ENCODE measurements at regions not wholly inside any gene's neighbourhood (a gene's known extent, or its start where the extent isn't known, plus 50 kb on each side); places are given as distances from the start of the nearest gene placed in this dataset.
A peak's percentile ranks its signal among the peaks of the same experiment; 100 is the strongest.
"Not testable (repeated sequence)": the region's sequence is repeated elsewhere in the genome, so short reads cannot be mapped to it uniquely, and the experiment has no call there.

- DNase-seq = no peak
Measured at GRCh38 chr18:23311351-23312121, 141.6 kb upstream of the RIOK3 start.

GRCh38 chr18:23313379-23313778 lies 139.7 kb upstream of the RIOK3 start:
- DNase-seq = no peak

GRCh38 chr18:23314672-23315071 lies 138.4 kb upstream of the RIOK3 start:
- no peak for DNase-seq

GRCh38 chr18:23316316-23316715 lies 136.8 kb upstream of the RIOK3 start:
- no peak for DNase-seq

GRCh38 chr18:23316988-23317387 lies 136.1 kb upstream of the RIOK3 start:
- DNase-seq = no peak

- DNase-seq = no peak
Measured at GRCh38 chr18:23317975-23318675, 135.0 kb upstream of the RIOK3 start.

- DNase-seq = no peak
Measured at GRCh38 chr18:23320709-23321236, 132.3 kb upstream of the RIOK3 start.

GRCh38 chr18:23321996-23322395 lies 131.1 kb upstream of the RIOK3 start:
- no peak for DNase-seq

- peak; percentile 7 for DNase-seq
Measured at GRCh38 chr18:23324056-23324811, 128.9 kb upstream of the RIOK3 start.

- no peak for DNase-seq
Measured at GRCh38 chr18:23324861-23325260, 128.2 kb upstream of the RIOK3 start.

GRCh38 chr18:23329671-23330070 lies 123.4 kb upstream of the RIOK3 start:
- DNase-seq = not testable (repeated sequence)

- peak; percentile 8 for DNase-seq
Measured at GRCh38 chr18:23330423-23330822, 122.7 kb upstream of the RIOK3 start.

GRCh38 chr18:23331091-23331920 lies 121.8 kb upstream of the RIOK3 start:
- peak; percentile 57 for DNase-seq

GRCh38 chr18:23332356-23332755 lies 120.7 kb upstream of the RIOK3 start:
- DNase-seq = no peak

GRCh38 chr18:23333827-23334226 lies 119.3 kb upstream of the RIOK3 start:
- DNase-seq = no peak

- no peak for DNase-seq
Measured at GRCh38 chr18:23334569-23334968, 118.5 kb upstream of the RIOK3 start.

- no peak for DNase-seq
Measured at GRCh38 chr18:23336101-23336500, 117.0 kb upstream of the RIOK3 start.

- no peak for DNase-seq
Measured at GRCh38 chr18:23337599-23338444, 115.3 kb upstream of the RIOK3 start.

GRCh38 chr18:23340661-23341060 lies 112.4 kb upstream of the RIOK3 start:
- no peak for DNase-seq

GRCh38 chr18:23341383-23341782 lies 111.7 kb upstream of the RIOK3 start:
- no peak for DNase-seq

GRCh38 chr18:23341983-23342382 lies 111.1 kb upstream of the RIOK3 start:
- DNase-seq = no peak

GRCh38 chr18:23342506-23342905 lies 110.6 kb upstream of the RIOK3 start:
- DNase-seq = no peak
